ENCODE measurements at regions not wholly inside any gene's neighbourhood (a gene's known extent, or its start where the extent isn't known, plus 50 kb on each side); places are given as distances from the start of the nearest gene placed in this dataset.
A peak's percentile ranks its signal among the peaks of the same experiment; 100 is the strongest.

GRCh38 chr1:8197493-8198282, 120.2 kb upstream of the SLC45A1 start:
- DNase-seq: peak; percentile 97
- Histone ChIP-seq H2BK5ac (ENCODE audit: low read depth, low read length, poor library complexity, severe bottlenecking) (peak overlapping the region; percentile 78), H4K5ac (ENCODE audit: low read depth, low read length) (peak overlapping the region; percentile 86), H3K4me1 (ENCODE audit: control insufficient read depth, insufficient read depth, low read length) (peaks cover 29% of the 10 kb centered on the region), H2BK20ac (ENCODE audit: low read depth, low read length) (peak overlapping the region; percentile 95), H2AK5ac (ENCODE audit: low read depth, low read length) (peak overlapping the region; percentile 95), H3K27ac (ENCODE audit: insufficient read depth, low read length) (peak overlapping the region; percentile 85), H3K27me3 (ENCODE audit: control insufficient read depth, insufficient read depth, low read length) (no peaks in the 10 kb centered on the region), H3K56ac (ENCODE audit: extremely low read depth, insufficient read depth, low read length) (peak overlapping the region; percentile 59; the same call in 1 of the 2 replicates), H3K9ac (ENCODE audit: low read depth, low read length) (peak overlapping the region; percentile 18; the same call in 1 of the 2 replicates), H3K36me3 (ENCODE audit: control insufficient read depth, insufficient read depth, low read length) (no peaks in the 10 kb centered on the region), H3K4me2 (ENCODE audit: low read depth, low read length) (peak overlapping the region; percentile 15), H3K18ac (ENCODE audit: low read depth, low read length) (peak overlapping the region; percentile 92), H2AK9ac (replicated peaks; ENCODE audit: low read depth, low read length, poor library complexity) (peak overlapping the region; percentile 81), H3K4ac (ENCODE audit: low read depth, low read length) (peak overlapping the region; percentile 97), H4K20me1 (ENCODE audit: insufficient read depth, low read length) (no peaks in the 10 kb centered on the region), H3K9me3 (ENCODE audit: control insufficient read depth, insufficient read depth, low read length) (no peaks in the 10 kb centered on the region), H3K79me1 (ENCODE audit: low read depth in 1 of 2, low read length in 2 of 2) (no peaks in the 10 kb centered on the region), H4K91ac (ENCODE audit: insufficient read depth, low read depth, low read length) (peak overlapping the region; percentile 91), H3K23ac (ENCODE audit: low read depth, low read length) (peak overlapping the region; percentile 88), H3K14ac (replicated peaks; ENCODE audit: low read depth, low read length) (peak overlapping the region; percentile 85), H3K9me1 (ENCODE audit: insufficient read depth, low read length) (peaks cover 26% of the 10 kb centered on the region), H2AFZ (replicated peaks; ENCODE audit: low read length, poor library complexity) (peak overlapping the region; percentile 71), H4K8ac (ENCODE audit: low read depth in 2 of 2, low read length in 2 of 2) (peak overlapping the region; percentile 63 to 81; a peak in 3 of 4 replicates), H2BK120ac (ENCODE audit: low read depth, low read length) (peak overlapping the region; percentile 97), H2BK15ac (ENCODE audit: low read depth, low read length) (peak overlapping the region; percentile 75; the same call in 2 of the 3 replicates), H3K4me3 (ENCODE audit: insufficient read depth, low read depth, low read length) (no peak overlapping the region)
- no TSS peak for BruUV-seq (replicated peaks)
- WGBS, 2 experiments (ENCODE audit: extremely low coverage in 2 of 2, insufficient read length in 1 of 2): 29% methylated on average over 6 of the region's 20 CpGs; no CpG with 5 or more reads in 1 of the 2 experiments
- POLR2A ChIA-PET (ENCODE audit: unreplicated experiment): no interaction called here
- dilution Hi-C loops (cut with HindIII; ENCODE audit: low sequenced_read_pairs, unreplicated experiment): no loop called here
- CTCF ChIA-PET: interaction anchor here (0.6 kb wide), 1 partner anchor 26 kb away, joined by 3 read pairs; no protein-coding TSS in a partner anchor
- peak; percentile 46 for ATAC-seq (ENCODE audit: low read depth)
- intact Hi-C loops (cut with micrococcal nuclease): no loop called here
- in situ Hi-C loops (cut with MboI; ENCODE audit: low sequenced_read_pairs): no loop called here
- TF ChIP-seq CTCF (conservative IDR thresholded peaks at IDR 0.05; ENCODE audit: low read depth, low read length) (no peak), RAD21 (IDR thresholded peaks at IDR 0.05; ENCODE audit: low read length) (peak; percentile 28), CEBPB (IDR thresholded peaks at IDR 0.05; ENCODE audit: low read depth, low read length) (peak; percentile 93), SMC3 (IDR thresholded peaks at IDR 0.05; ENCODE audit: low read depth, low read length) (no peak), FOS (IDR thresholded peaks at IDR 0.05; ENCODE audit: low read depth, low read length) (peak; percentile 86), MAZ (IDR thresholded peaks at IDR 0.05; ENCODE audit: borderline replicate concordance, low read depth, low read length) (peak; percentile 75), NFE2L2 (IDR thresholded peaks at IDR 0.05; ENCODE audit: low read depth, low read length) (peak; percentile 94), POLR2A (IDR thresholded peaks at IDR 0.05; ENCODE audit: low read depth, low read length) (no peak), USF2 (IDR thresholded peaks at IDR 0.05; ENCODE audit: low read depth, low read length) (peak; percentile 67), CHD1 (IDR thresholded peaks at IDR 0.05; ENCODE audit: low read depth, low read length) (0 out of 2 replicates have a peak, but pooled peaks have one; percentile 56), BHLHE40 (IDR thresholded peaks at IDR 0.05; ENCODE audit: low read depth, low read length) (peak; percentile 83; the same call in 1 of the 2 replicates), ELK1 (IDR thresholded peaks at IDR 0.05; ENCODE audit: borderline replicate concordance, low read depth, low read length) (no peak), RCOR1 (IDR thresholded peaks at IDR 0.05; ENCODE audit: insufficient replicate concordance, low read length) (peak; percentile 98), MXI1 (IDR thresholded peaks at IDR 0.05; ENCODE audit: borderline replicate concordance, low read depth, low read length) (0 out of 2 replicates have a peak, but pooled peaks have one; percentile 0)
